ENCODE measurements at regions not wholly inside any gene's neighbourhood (a gene's known extent, or its start where the extent isn't known, plus 50 kb on each side); places are given as distances from the start of the nearest gene placed in this dataset.

GRCh38 chr14:84303140-84303539, 1226.8 kb upstream of the FLRT2 start:
- no peak overlapping the region for H3K4me3 ChIP-seq (replicated peaks; ENCODE audit: insufficient read depth, low read length)
- no peak overlapping the region for H3K27ac ChIP-seq (replicated peaks)
- no peaks in the 10 kb centered on the region for H3K27me3 ChIP-seq (ENCODE audit: insufficient read depth, poor library complexity, severe bottlenecking)
- TF ChIP-seq CTCF (IDR thresholded peaks at IDR 0.05; ENCODE audit: insufficient read depth, low read length) (no peak), POLR2AphosphoS5 (IDR thresholded peaks at IDR 0.05; ENCODE audit: low read depth) (no peak), GABPA (IDR thresholded peaks at IDR 0.05; ENCODE audit: low read depth) (no peak), SPI1 (IDR thresholded peaks at IDR 0.05; ENCODE audit: borderline replicate concordance, low read depth) (no peak), REST (IDR thresholded peaks at IDR 0.05; ENCODE audit: insufficient replicate concordance, low read depth) (no peak)
- no peak for DNase-seq (ENCODE audit: low read depth in 1 of 2, low spot score in 1 of 2)

GRCh38 chr14:84312551-84312950, 1217.4 kb upstream of the FLRT2 start:
- Histone ChIP-seq H3K27me3 (ENCODE audit: insufficient read depth, poor library complexity, severe bottlenecking) (no peaks in the 10 kb centered on the region), H3K4me3 (replicated peaks; ENCODE audit: insufficient read depth, low read length) (no peak overlapping the region), H3K27ac (replicated peaks) (no peak overlapping the region)
- DNase-seq (ENCODE audit: low read depth in 1 of 2, low spot score in 1 of 2), result no peak
- TF ChIP-seq SPI1 (IDR thresholded peaks at IDR 0.05; ENCODE audit: borderline replicate concordance, low read depth), result no peak
- no peak for TF ChIP-seq CTCF (IDR thresholded peaks at IDR 0.05; ENCODE audit: insufficient read depth, low read length)
- TF ChIP-seq POLR2AphosphoS5 (IDR thresholded peaks at IDR 0.05; ENCODE audit: low read depth), result no peak
- no peak for TF ChIP-seq REST (IDR thresholded peaks at IDR 0.05; ENCODE audit: insufficient replicate concordance, low read depth)
- no peak for TF ChIP-seq GABPA (IDR thresholded peaks at IDR 0.05; ENCODE audit: low read depth)

- H3K27me3 ChIP-seq (ENCODE audit: insufficient read depth, poor library complexity, severe bottlenecking), result no peaks in the 10 kb centered on the region
- TF ChIP-seq SPI1 (IDR thresholded peaks at IDR 0.05; ENCODE audit: borderline replicate concordance, low read depth), result no peak
- no peak for TF ChIP-seq REST (IDR thresholded peaks at IDR 0.05; ENCODE audit: insufficient replicate concordance, low read depth)
- TF ChIP-seq CTCF (IDR thresholded peaks at IDR 0.05; ENCODE audit: insufficient read depth, low read length), result no peak
- TF ChIP-seq GABPA (IDR thresholded peaks at IDR 0.05; ENCODE audit: low read depth), result no peak
- no peak for TF ChIP-seq POLR2AphosphoS5 (IDR thresholded peaks at IDR 0.05; ENCODE audit: low read depth)
- peak in 1 of 2 experiments; percentile 16 for DNase-seq (ENCODE audit: low read depth in 1 of 2, low spot score in 1 of 2)
- H3K4me3 ChIP-seq (replicated peaks; ENCODE audit: insufficient read depth, low read length), result no peak overlapping the region
- no peak overlapping the region for H3K27ac ChIP-seq (replicated peaks)
Observed at GRCh38 chr14:84323450-84323849, 1206.5 kb upstream of the FLRT2 start.
